A549 (cell line): ENCODE measurements at regions not wholly inside any gene's neighbourhood (a gene's known extent, or its start where the extent isn't known, plus 50 kb on each side); places are given as distances from the start of the nearest gene placed in this dataset.
A peak's percentile ranks its signal among the peaks of the same experiment; 100 is the strongest.

Experiments
- ATAC-seq, 2 experiments: fragments of 200-7000 bp in 1 of 2; fragments of >200 bp in 1 of 2; cut with Nextera tagmentation in 1 of 2; cut with Tn5 transposase in 1 of 2; 3 replicates each; pipeline versions ENCODE4 v1.8.0 to v1.9.1; 2018 to 2020; ENCODE audit warnings: mild to moderate bottlenecking in 1 of 2, moderate library complexity in 1 of 2
- CTCF ChIA-PET: fragments of 300-600 bp; sonication (Branson Sonifier 250); formaldehyde crosslinking; extraction: SDS; loops from one replicate; lab custom pipeline; 2021; ENCODE audit warnings: antibody characterized with exemption, inconsistent platforms; lab: Yijun Ruan, JAX
- POLR2A ChIA-PET: fragments of 350-600 bp; formaldehyde crosslinking; extraction: SDS; loops from one replicate; lab custom pipeline; 2021; ENCODE audit warnings: antibody characterized with exemption, inconsistent platforms; lab: Yijun Ruan, JAX
- DNase-seq, 2 experiments: peaks; one replicate each; pipeline versions ENCODE4 v3.0.0 to v3.0.0-alpha.2; 2011 to 2016; ENCODE audit warnings: low read depth in 1 of 2, low spot score in 1 of 2
- FAIRE-seq: peaks from 2 replicates; lab custom pipeline; 2011; peaks lifted over from hg19 to GRCh38; lab: Jason Lieb, UNC
- H3K27ac ChIP-seq, 2 experiments: fragments of >200 bp; sonication (Bioruptor Twin); formaldehyde crosslinking; 3 replicates each; pipeline ENCODE4 v1.5.1; 2016 to 2017
- H3K4me1 ChIP-seq: fragments of >200 bp; sonication (Bioruptor Twin); formaldehyde crosslinking; 3 replicates; pipeline ENCODE4 v1.6.1; 2016
- H3K4me2 ChIP-seq: fragments of >200 bp; sonication (Bioruptor Twin); formaldehyde crosslinking; 3 replicates; pipeline ENCODE4 v1.6.1; 2016
- H3K4me3 ChIP-seq: fragments of >200 bp; sonication (Bioruptor Twin); formaldehyde crosslinking; 3 replicates; pipeline ENCODE4 v1.5.1; 2016
- H3K9me3 ChIP-seq: fragments of >200 bp; sonication (Bioruptor Twin); formaldehyde crosslinking; 3 replicates; pipeline ENCODE4 v1.6.1; 2016
- ATOH8 ChIP-seq: fragments of 250-450 bp; sonication (Bioruptor Pico); IDR thresholded peaks from 2 replicates; pipeline ENCODE4 v1.5.0; 2020; ENCODE audit warnings: low read depth, mild to moderate bottlenecking, moderate library complexity
- BHLHE40 ChIP-seq: IDR thresholded peaks from 2 replicates; pipeline ENCODE4 v1.6.1; 2012; ENCODE audit warnings: low read depth, low read length, inconsistent platforms
- CTCF ChIP-seq: fragments of >200 bp; sonication (Bioruptor Twin); formaldehyde crosslinking; IDR thresholded peaks from 3 replicates; pipeline ENCODE4 v1.5.1; 2016
- ESRRA ChIP-seq: fragments of 150-350 bp; IDR thresholded peaks from 2 replicates; pipeline ENCODE4 v1.6.1; 2014; ENCODE audit warnings: mild to moderate bottlenecking, low read length, borderline replicate concordance
- FOSB ChIP-seq: fragments of 250-450 bp; sonication (Bioruptor Pico); IDR thresholded peaks from 2 replicates; pipeline ENCODE4 v1.5.0; 2020; ENCODE audit warnings: mild to moderate bottlenecking, moderate library complexity
- FOSL2 ChIP-seq, 2 experiments: fragments of 450-650 bp in 1 of 2; fragments of >200 bp in 1 of 2; sonication (Bioruptor Twin) in 1 of 2; formaldehyde crosslinking; IDR thresholded peaks; 2 replicates each; pipeline versions ENCODE4 v1.5.0 to v1.6.1; 2016 to 2020; ENCODE audit warnings: mild to moderate bottlenecking in 1 of 2, moderate library complexity in 1 of 2
- GATA3 ChIP-seq: IDR thresholded peaks from 2 replicates; pipeline ENCODE4 v1.6.1; 2012; ENCODE audit warnings: borderline replicate concordance
- HES2 ChIP-seq: fragments of >200 bp; sonication (Bioruptor Twin); formaldehyde crosslinking; IDR thresholded peaks from 2 replicates; pipeline ENCODE4 v1.6.1; 2016
- HMGXB4 ChIP-seq: fragments of 250-450 bp; sonication (Bioruptor Pico); IDR thresholded peaks from 2 replicates; pipeline ENCODE4 v1.5.0; 2021; ENCODE audit warnings: mild to moderate bottlenecking, moderate library complexity, borderline replicate concordance
- HOXA7 ChIP-seq: fragments of 250-450 bp; sonication (Bioruptor Pico); IDR thresholded peaks from 2 replicates; pipeline ENCODE4 v1.5.0; 2020; ENCODE audit warnings: mild to moderate bottlenecking, moderate library complexity
- HOXB5 ChIP-seq: fragments of 250-450 bp; sonication (Bioruptor Pico); IDR thresholded peaks from 2 replicates; pipeline ENCODE4 v1.5.0; 2020; ENCODE audit warnings: mild to moderate bottlenecking, moderate library complexity
- JUNB ChIP-seq: fragments of >200 bp; sonication (Bioruptor Twin); formaldehyde crosslinking; IDR thresholded peaks from 2 replicates; pipeline ENCODE4 v1.6.1; 2016
- KDM1A ChIP-seq: fragments of 200-600 bp; sonication (generic); IDR thresholded peaks from 2 replicates; pipeline ENCODE4 v1.6.1; 2016; ENCODE audit warnings: low read depth, mild to moderate bottlenecking
- MAFK ChIP-seq: fragments of 450-650 bp; IDR thresholded peaks from 2 replicates; pipeline ENCODE4 v1.6.1; 2014; ENCODE audit not compliant: partially characterized antibody
- MAZ ChIP-seq: fragments of 150-350 bp; IDR thresholded peaks from 2 replicates; pipeline ENCODE4 v1.6.1; 2014; ENCODE audit warnings: antibody characterized with exemption, low read depth, low read length, borderline replicate concordance
- NR3C1 ChIP-seq: fragments of >200 bp; sonication (Bioruptor Twin); formaldehyde crosslinking; IDR thresholded peaks from 3 replicates; pipeline ENCODE4 v1.6.1; 2017
- PBX3 ChIP-seq: IDR thresholded peaks from 2 replicates; pipeline ENCODE4 v1.6.1; 2012
- POLR2A ChIP-seq: IDR thresholded peaks from 2 replicates; pipeline ENCODE4 v1.6.1; 2012; ENCODE audit warnings: mild to moderate bottlenecking, low read length
- RAD21 ChIP-seq, 2 experiments: fragments of >200 bp in 1 of 2; sonication (Bioruptor Twin) in 1 of 2; formaldehyde crosslinking in 1 of 2; IDR thresholded peaks in 1 of 2; conservative IDR thresholded peaks in 1 of 2; 2 replicates in 1 of 2; 3 replicates in 1 of 2; pipeline ENCODE4 v1.6.1; 2012 to 2018; ENCODE audit warnings: inconsistent platforms in 1 of 2
- RARB ChIP-seq: fragments of 250-450 bp; sonication (Bioruptor Pico); IDR thresholded peaks from 2 replicates; pipeline ENCODE4 v1.8.0; 2021; ENCODE audit warnings: mild to moderate bottlenecking, moderate library complexity
- RNF2 ChIP-seq: fragments of 200-600 bp; sonication (generic); IDR thresholded peaks from 2 replicates; pipeline ENCODE4 v1.6.1; 2016; ENCODE audit warnings: low read depth, mild to moderate bottlenecking, antibody characterized with exemption, moderate library complexity, borderline replicate concordance
- TFCP2L1 ChIP-seq: fragments of 250-450 bp; sonication (Bioruptor Pico); IDR thresholded peaks from 2 replicates; pipeline ENCODE4 v1.5.0; 2021; ENCODE audit warnings: mild to moderate bottlenecking
- ZSCAN20 ChIP-seq: fragments of 250-450 bp; sonication (Bioruptor Pico); IDR thresholded peaks from 2 replicates; pipeline ENCODE4 v1.8.0; 2022; ENCODE audit warnings: mild to moderate bottlenecking, moderate library complexity
- WGBS: methylation state at CpG from one replicate; pipeline ENCODE4 v1.1.6; 2017; ENCODE audit errors: missing lambda C conversion rate; 5-methylcytosine and 5-hydroxymethylcytosine counted together

GRCh38 chr5:57839437-57840079, 356.9 kb upstream of the ACTBL2 start:
- TF ChIP-seq RARB (CRISPR knock-in tag) (no peak), ESRRA (no peak), MAFK (no peak), HOXB5 (no peak), RNF2 (no peak), HMGXB4 (CRISPR knock-in tag) (no peak), HES2 (no peak), CTCF (no peak), ZSCAN20 (CRISPR knock-in tag) (no peak), BHLHE40 (no peak), PBX3 (no peak), TFCP2L1 (no peak), NR3C1 (no peak), POLR2A (no peak), FOSB (CRISPR knock-in tag) (no peak)
- FAIRE-seq (no peak), ATAC-seq (no peak), DNase-seq (no peak)
- Histone ChIP-seq H3K4me1 (peaks cover 75% of the 10 kb centered on the region), H3K27ac (peak overlapping the region; percentile 37 to 85), H3K9me3 (no peaks in the 10 kb centered on the region), H3K4me2 (peak overlapping the region; percentile 57), H3K4me3 (no peak overlapping the region)
- ChIA-PET CTCF (interaction anchor here (1.1 to 2.0 kb wide), 3 partner anchors 61 to 622 kb away, joined by 3 to 6 read pairs (median 3); no protein-coding TSS in a partner anchor), POLR2A (no interaction called here)
- WGBS, result 7% methylated on average over 1 of the region's 1 CpG

GRCh38 chr5:57839025-57839424, 356.4 kb upstream of the ACTBL2 start:
- Histone ChIP-seq H3K4me2 (peak overlapping the region; percentile 57), H3K4me3 (no peak overlapping the region), H3K27ac (peak overlapping the region; percentile 71 to 85), H3K9me3 (no peaks in the 10 kb centered on the region), H3K4me1 (peaks cover 76% of the 10 kb centered on the region)
- ChIA-PET CTCF (interaction anchor here (0.6 to 3.3 kb wide), 4 partner anchors 60 to 622 kb away, joined by 3 to 9 read pairs (median 3); no protein-coding TSS in a partner anchor), POLR2A (no interaction called here)
- FAIRE-seq (no peak), ATAC-seq (no peak), DNase-seq (no peak)
- 5% methylated on average over 3 of the region's 3 CpGs for WGBS
- TF ChIP-seq ATOH8 (CRISPR knock-in tag), result no peak
- TF ChIP-seq JUNB, result peak; percentile 70; the same call in 1 of the 2 replicates
- TF ChIP-seq RAD21 (conservative IDR thresholded peaks at IDR 0.05 in 1 of 2, IDR thresholded peaks at IDR 0.05 in 1 of 2), result no peak
- TF ChIP-seq KDM1A, result no peak
- no peak for TF ChIP-seq HOXA7
- TF ChIP-seq BHLHE40, result no peak
- TF ChIP-seq POLR2A, result no peak
- TF ChIP-seq MAZ, result no peak
- TF ChIP-seq FOSL2 (IDR thresholded peaks at IDR 0.05), result peak; percentile 70
- peak; percentile 78 for TF ChIP-seq FOSL2 (CRISPR knock-in tag; IDR thresholded peaks at IDR 0.05)
- TF ChIP-seq GATA3, result peak; percentile 68; the same call in 1 of the 2 replicates
- no peak for TF ChIP-seq PBX3
- no peak for TF ChIP-seq CTCF
- no peak for TF ChIP-seq NR3C1
